Sigmoid colon (tissue), 6 donors: ENCODE measurements at regions not wholly inside any gene's neighbourhood (a gene's known extent, or its start where the extent isn't known, plus 50 kb on each side); places are given as distances from the start of the nearest gene placed in this dataset.

Experiments used
- DNase-seq: peaks from one replicate; pipeline ENCODE4 v3.0.0-alpha.2; 2019
- H3K27ac ChIP-seq, 4 donors: fragments of 200-600 bp; sonication (generic); one replicate each; pipeline ENCODE4 v1.5.1; 2016 to 2019; ENCODE audit warnings: mild to moderate bottlenecking in 1 of 4
- H3K27me3 ChIP-seq, 3 donors: fragments of 200-600 bp; sonication (generic); one replicate each; pipeline ENCODE4 v1.5.1; 2019; ENCODE audit warnings: mild to moderate bottlenecking in 1 of 3
- H3K36me3 ChIP-seq, 4 donors: fragments of 200-600 bp; sonication (generic); one replicate each; pipeline ENCODE4 v1.5.1; 2016 to 2019
- H3K4me1 ChIP-seq, 4 donors: fragments of 200-600 bp; sonication (generic); one replicate each; pipeline ENCODE4 v1.5.1; 2017 to 2019
- H3K4me3 ChIP-seq, 4 donors: fragments of 200-600 bp; sonication (generic); one replicate each; pipeline ENCODE4 v1.5.1; 2017 to 2019; ENCODE audit warnings: mild to moderate bottlenecking in 2 of 4, moderate library complexity in 1 of 4
- H3K9me3 ChIP-seq, 4 donors: fragments of 200-600 bp in 3 of 4; sonication (generic) in 3 of 4; one replicate each; pipeline versions ENCODE4 v1.5.1 to v1.6.1; 2013 to 2019
- EP300 ChIP-seq, 4 donors: sonication (generic); formaldehyde crosslinking; IDR thresholded peaks; one replicate each; pipeline ENCODE4 v1.6.1; 2017; ENCODE audit warnings: antibody characterized with exemption in 4 of 4
- POLR2A ChIP-seq, 2 donors: fragments of 450-650 bp; IDR thresholded peaks; one replicate each; pipeline ENCODE4 v1.6.1; 2016; ENCODE audit warnings: antibody characterized with exemption in 2 of 2, mild to moderate bottlenecking in 2 of 2, moderate library complexity in 2 of 2
- POLR2AphosphoS5 ChIP-seq, 4 donors: sonication (generic); formaldehyde crosslinking; IDR thresholded peaks; one replicate each; pipeline ENCODE4 v1.6.1; 2017; ENCODE audit warnings: antibody characterized with exemption in 4 of 4
- WGBS, 2 donors: extraction: QIAGEN DNeasy Blood & Tissue Kit; methylation state at CpG; one replicate each; pipeline ENCODE4 v1.1.7; 2013; 5-methylcytosine and 5-hydroxymethylcytosine counted together
- intact Hi-C: fragments of 100-400 bp; cut with DNase I; formaldehyde crosslinking; loops from one replicate; pipeline ENCODE4 v1.15.1; 2023
- TF ChIP-seq, protein P1 (sequence below), 4 experiments: fragments of 450-650 bp in 3 of 4; fragments of 200-600 bp in 1 of 4; IDR thresholded peaks; one replicate each; pipeline ENCODE4 v1.5.1; 2016 to 2019; ENCODE audit warnings: antibody characterized with exemption in 4 of 4, mild to moderate bottlenecking in 3 of 4, moderate library complexity in 2 of 4
- donor health status: healthy with polysubstance abuse.
- donor health status: healthy.

DNA sequence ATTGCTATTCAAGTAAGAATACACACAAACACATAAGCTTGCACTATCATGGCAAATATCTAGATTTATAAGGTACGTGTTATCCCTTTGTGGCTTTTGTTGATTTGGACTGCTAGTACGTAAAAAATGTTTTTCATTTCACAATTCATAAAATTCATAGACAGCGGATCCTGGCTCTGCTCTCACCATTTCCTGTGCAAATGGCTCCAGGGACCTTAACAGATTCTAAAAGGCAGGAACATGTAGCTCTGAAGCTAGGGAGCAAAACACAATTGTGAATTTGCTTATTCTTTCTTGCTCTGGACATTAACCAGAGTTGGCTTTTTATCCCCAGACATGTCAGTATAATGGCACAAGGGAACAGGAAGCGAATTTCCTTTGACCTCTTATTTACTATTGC lies 1019.9 kb upstream of the WWC1 start:
- TF ChIP-seq POLR2AphosphoS5 (IDR thresholded peaks at IDR 0.05): no peak
- H3K27me3 ChIP-seq: no peaks in the 10 kb centered on the region
- WGBS, 2 donors: 84 to 92% methylated on average over 4 of the region's 4 CpGs

DNA sequence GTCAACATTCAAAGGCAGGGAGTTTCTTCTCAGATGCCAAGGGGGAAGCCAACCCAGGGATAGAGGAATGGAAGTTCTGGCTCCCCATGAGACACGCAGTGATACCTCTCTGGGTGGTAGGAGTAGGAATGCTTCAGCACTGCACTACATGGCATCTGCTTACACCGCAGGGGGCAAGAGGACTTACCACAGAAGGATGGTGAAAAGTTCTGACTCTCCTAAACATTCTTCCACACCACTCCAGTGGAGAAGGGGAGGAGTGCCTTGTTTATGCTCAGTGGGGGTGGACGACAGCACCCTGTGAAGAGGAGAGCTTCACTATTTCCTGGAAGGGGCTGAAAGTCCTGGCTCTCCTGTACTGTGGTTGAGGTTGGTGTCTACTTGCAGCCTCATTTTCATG lies 1011.3 kb upstream of the WWC1 start:
- TF ChIP-seq EP300 (IDR thresholded peaks at IDR 0.05) (no peak), POLR2AphosphoS5 (IDR thresholded peaks at IDR 0.05) (no peak), POLR2A (IDR thresholded peaks at IDR 0.05) (no peak)
- TF ChIP-seq, protein P1, sequence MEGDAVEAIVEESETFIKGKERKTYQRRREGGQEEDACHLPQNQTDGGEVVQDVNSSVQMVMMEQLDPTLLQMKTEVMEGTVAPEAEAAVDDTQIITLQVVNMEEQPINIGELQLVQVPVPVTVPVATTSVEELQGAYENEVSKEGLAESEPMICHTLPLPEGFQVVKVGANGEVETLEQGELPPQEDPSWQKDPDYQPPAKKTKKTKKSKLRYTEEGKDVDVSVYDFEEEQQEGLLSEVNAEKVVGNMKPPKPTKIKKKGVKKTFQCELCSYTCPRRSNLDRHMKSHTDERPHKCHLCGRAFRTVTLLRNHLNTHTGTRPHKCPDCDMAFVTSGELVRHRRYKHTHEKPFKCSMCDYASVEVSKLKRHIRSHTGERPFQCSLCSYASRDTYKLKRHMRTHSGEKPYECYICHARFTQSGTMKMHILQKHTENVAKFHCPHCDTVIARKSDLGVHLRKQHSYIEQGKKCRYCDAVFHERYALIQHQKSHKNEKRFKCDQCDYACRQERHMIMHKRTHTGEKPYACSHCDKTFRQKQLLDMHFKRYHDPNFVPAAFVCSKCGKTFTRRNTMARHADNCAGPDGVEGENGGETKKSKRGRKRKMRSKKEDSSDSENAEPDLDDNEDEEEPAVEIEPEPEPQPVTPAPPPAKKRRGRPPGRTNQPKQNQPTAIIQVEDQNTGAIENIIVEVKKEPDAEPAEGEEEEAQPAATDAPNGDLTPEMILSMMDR (IDR thresholded peaks at IDR 0.05): no peak
- Histone ChIP-seq H3K4me1 (no peaks in the 10 kb centered on the region), H3K36me3 (no peaks in the 10 kb centered on the region), H3K27ac (no peak overlapping the region), H3K4me3 (no peak overlapping the region), H3K27me3 (no peaks in the 10 kb centered on the region), H3K9me3 (no peaks in the 10 kb centered on the region)
- intact Hi-C loops: no loop called here
- 91% methylated on average over 3 of the region's 3 CpGs for WGBS, 2 donors
- no peak for DNase-seq

More for the DNA sequence above, 1019.9 kb upstream of the WWC1 start:
- DNase-seq: no peak
- H3K27ac ChIP-seq: no peak overlapping the region
- no peaks in the 10 kb centered on the region for H3K36me3 ChIP-seq
- no peak overlapping the region for H3K4me3 ChIP-seq
- peaks cover 0 to 19% (median 6%) of the 10 kb centered on the region in 4 donors for H3K4me1 ChIP-seq
- no peaks in the 10 kb centered on the region for H3K9me3 ChIP-seq
- intact Hi-C loops: no loop called here

DNA sequence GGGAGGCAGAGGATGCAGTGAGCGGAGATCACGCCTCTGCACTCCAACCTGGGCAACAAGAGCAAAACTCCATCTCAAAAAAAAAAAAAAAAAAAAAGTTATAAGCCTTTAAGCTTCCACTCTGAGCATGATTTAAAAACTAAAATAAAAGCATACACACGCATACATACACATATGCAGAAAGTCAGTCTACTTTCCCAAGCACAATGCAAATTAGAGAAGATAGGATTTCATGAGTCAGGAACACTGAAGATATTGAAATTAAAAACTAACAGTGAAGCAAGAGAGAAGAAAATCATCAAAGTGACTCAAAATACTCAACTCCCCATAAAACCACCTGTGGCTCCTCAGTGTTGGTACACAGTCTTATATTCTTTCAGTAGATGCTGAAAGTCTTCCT lies 1009.5 kb upstream of the WWC1 start:
- no peaks in the 10 kb centered on the region for H3K27me3 ChIP-seq
- H3K4me3 ChIP-seq: no peak overlapping the region
- H3K27ac ChIP-seq: no peak overlapping the region
- no peaks in the 10 kb centered on the region for H3K36me3 ChIP-seq
- H3K4me1 ChIP-seq: no peaks in the 10 kb centered on the region
- 87 to 89% methylated on average over 3 of the region's 3 CpGs for WGBS, 2 donors
- TF ChIP-seq POLR2A (IDR thresholded peaks at IDR 0.05) (no peak), POLR2AphosphoS5 (IDR thresholded peaks at IDR 0.05) (no peak), EP300 (IDR thresholded peaks at IDR 0.05) (no peak)
- TF ChIP-seq, protein P1 (IDR thresholded peaks at IDR 0.05): no peak
- no peaks in the 10 kb centered on the region for H3K9me3 ChIP-seq
- no peak for DNase-seq
- intact Hi-C loops: no loop called here

DNA sequence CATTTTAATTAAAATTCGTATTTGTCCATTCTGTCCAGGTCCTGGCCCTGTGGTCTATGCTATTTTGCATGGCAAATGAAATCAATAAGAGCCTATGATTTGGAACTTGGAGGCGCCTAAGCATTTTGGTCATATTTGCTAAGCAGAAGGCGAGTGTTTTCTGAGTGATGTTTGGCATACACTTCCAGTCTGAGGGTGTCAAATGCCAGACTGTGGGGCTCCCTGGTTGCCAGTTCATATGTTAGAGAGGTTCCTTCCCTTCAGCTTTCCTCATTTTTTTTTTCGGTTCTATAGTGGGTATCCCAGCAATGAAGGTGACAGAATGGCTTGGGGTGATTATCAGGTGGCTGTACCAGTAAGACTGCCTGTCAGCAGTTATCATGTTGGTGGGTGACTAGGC lies 1007.8 kb upstream of the WWC1 start:
- 80 to 81% methylated on average over 4 of the region's 4 CpGs for WGBS, 2 donors
- DNase-seq: no peak

DNA sequence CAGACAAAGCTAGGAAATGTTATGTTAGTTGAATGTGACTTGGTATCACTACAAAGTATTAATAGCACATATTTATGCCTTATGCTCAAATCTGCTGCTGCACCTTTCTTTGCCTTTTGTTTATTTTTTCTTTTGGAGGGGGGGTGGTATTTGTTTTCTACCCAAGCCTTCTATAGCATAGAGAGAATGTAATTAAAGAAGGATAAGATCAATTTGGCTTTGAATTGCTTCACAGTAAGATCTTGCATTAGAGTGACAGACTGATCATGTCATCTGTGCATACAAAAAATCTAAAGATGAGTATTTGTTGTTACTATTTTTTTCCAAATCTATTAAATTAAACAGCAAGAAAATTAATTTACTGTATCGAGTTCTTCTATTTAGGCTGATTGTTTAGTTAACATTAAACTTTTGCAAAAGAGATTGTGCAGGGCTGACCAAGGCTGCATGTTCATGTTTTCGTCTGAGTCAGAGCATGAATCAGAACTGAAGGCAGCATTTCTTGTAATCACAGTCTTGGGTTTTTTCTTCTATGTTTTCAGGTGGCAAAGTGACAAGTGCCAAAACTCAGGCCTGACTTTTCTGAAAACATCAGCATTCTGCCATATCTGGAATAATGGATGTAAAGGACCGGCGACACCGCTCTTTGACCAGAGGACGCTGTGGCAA lies 1007.1 kb upstream of the WWC1 start:
- H3K36me3 ChIP-seq: no peaks in the 10 kb centered on the region
- no peaks in the 10 kb centered on the region for H3K4me1 ChIP-seq
- 91 to 94% methylated on average over 6 of the region's 6 CpGs for WGBS, 2 donors
- no peak overlapping the region for H3K4me3 ChIP-seq
- no peaks in the 10 kb centered on the region for H3K9me3 ChIP-seq
- intact Hi-C loops: no loop called here
- no peaks in the 10 kb centered on the region for H3K27me3 ChIP-seq
- DNase-seq: no peak
- H3K27ac ChIP-seq: no peak overlapping the region
- TF ChIP-seq, protein P1 (IDR thresholded peaks at IDR 0.05): no peak
- no peak for TF ChIP-seq POLR2A (IDR thresholded peaks at IDR 0.05)
- no peak for TF ChIP-seq EP300 (IDR thresholded peaks at IDR 0.05)
- no peak for TF ChIP-seq POLR2AphosphoS5 (IDR thresholded peaks at IDR 0.05)

More for the DNA sequence above, 1007.8 kb upstream of the WWC1 start:
- H3K27ac ChIP-seq: no peak overlapping the region
- H3K36me3 ChIP-seq: no peaks in the 10 kb centered on the region
- no peaks in the 10 kb centered on the region for H3K9me3 ChIP-seq
- H3K4me1 ChIP-seq: no peaks in the 10 kb centered on the region
- TF ChIP-seq POLR2AphosphoS5 (IDR thresholded peaks at IDR 0.05): no peak
- TF ChIP-seq POLR2A (IDR thresholded peaks at IDR 0.05): no peak
- TF ChIP-seq, protein P1 (IDR thresholded peaks at IDR 0.05): no peak
- TF ChIP-seq EP300 (IDR thresholded peaks at IDR 0.05): no peak
- intact Hi-C loops: no loop called here
- no peaks in the 10 kb centered on the region for H3K27me3 ChIP-seq
- H3K4me3 ChIP-seq: no peak overlapping the region
